ENCODE measurements at regions not wholly inside any gene's neighbourhood (a gene's known extent, or its start where the extent isn't known, plus 50 kb on each side); places are given as distances from the start of the nearest gene placed in this dataset.

- Histone ChIP-seq H3K79me2 (ENCODE audit: control insufficient read depth in 1 of 2, insufficient read depth in 2 of 2, low read length in 2 of 2) (no peaks in the 10 kb centered on the region), H2BK20ac (ENCODE audit: low read length) (no peak overlapping the region), H3K27me3 (replicated peaks in 1 of 4; ENCODE audit: control insufficient read depth in 3 of 4, extremely low read depth in 1 of 4, insufficient read depth in 3 of 4, low read length in 3 of 4) (no peaks in the 10 kb centered on the region), H2BK15ac (ENCODE audit: low read length) (no peak overlapping the region), H2AK5ac (ENCODE audit: low read depth, low read length) (no peak overlapping the region), H3K14ac (ENCODE audit: insufficient read length) (no peak overlapping the region), H2BK120ac (replicated peaks; ENCODE audit: low read depth, low read length) (no peak overlapping the region), H2AFZ (ENCODE audit: low read length) (no peak overlapping the region), H4K91ac (replicated peaks; ENCODE audit: insufficient read length, low read length) (no peak overlapping the region), H3K23ac (ENCODE audit: insufficient read length) (no peak overlapping the region), H3K23me2 (ENCODE audit: low read depth, low read length) (no peaks in the 10 kb centered on the region), H4K20me1 (replicated peaks in 1 of 2; ENCODE audit: control insufficient read depth in 1 of 2, insufficient read depth in 2 of 2, low read length in 2 of 2) (no peaks in the 10 kb centered on the region), H3K9ac (replicated peaks in 1 of 4; ENCODE audit: extremely low read depth in 1 of 4, low read depth in 3 of 4, low read length in 3 of 4) (no peak overlapping the region), H2BK12ac (ENCODE audit: low read depth, low read length) (no peak overlapping the region), H4K8ac (ENCODE audit: extremely low read depth, insufficient read depth, low read length) (no peak overlapping the region; the same call in 1 of the 2 replicates), H3K79me1 (ENCODE audit: low read depth, low read length) (no peaks in the 10 kb centered on the region), H4K5ac (ENCODE audit: insufficient read length, low read depth, low read length) (no peak overlapping the region), H3K4me1 (replicated peaks in 1 of 4; ENCODE audit: control insufficient read depth in 3 of 4, insufficient read depth in 4 of 4, low read length in 3 of 4) (no peaks in the 10 kb centered on the region), H3K4me3 (ENCODE audit: extremely low read depth in 1 of 4, insufficient read depth in 2 of 4, low read depth in 3 of 4, low read length in 4 of 4) (no peak overlapping the region), H3K4ac (replicated peaks; ENCODE audit: insufficient read length, low read depth, low read length) (no peak overlapping the region), H3K27ac (ENCODE audit: low read depth, low read length) (no peak overlapping the region), H3K4me2 (ENCODE audit: insufficient read depth in 1 of 2, low read depth in 2 of 2, low read length in 2 of 2) (no peak overlapping the region), H2BK5ac (ENCODE audit: low read depth, low read length) (no peak overlapping the region), H3K18ac (ENCODE audit: extremely low read depth, low read length) (no peak overlapping the region), H3K9me3 (ENCODE audit: insufficient read depth in 2 of 2, low read depth in 1 of 2, low read length in 1 of 2) (no peaks in the 10 kb centered on the region), H3K56ac (replicated peaks; ENCODE audit: insufficient read length, low read depth, low read length) (no peak overlapping the region), H3K36me3 (ENCODE audit: control insufficient read depth in 2 of 4, insufficient read depth in 4 of 4, low read length in 3 of 4) (no peaks in the 10 kb centered on the region)
- FAIRE-seq (no peak), DNase-seq (ENCODE audit: low read depth in 1 of 2, low spot score in 2 of 2) (no peak)
- whole genome bisulfite sequencing, 2 experiments (ENCODE audit: extremely low coverage in 1 of 2, insufficient coverage in 1 of 2, insufficient read length in 1 of 2, insufficient replicate concordance in 2 of 2, low coverage in 1 of 2, low lambda C conversion rate in 2 of 2, missing lambda C conversion rate in 1 of 2), result 91% methylated on average over 10 of the region's 10 CpGs; no CpG with 5 or more reads in 1 of the 2 experiments
- CTCF ChIA-PET (ENCODE audit: partially characterized antibody), result no interaction called here
- POLR2A ChIA-PET (ENCODE audit: partially characterized antibody), result no interaction called here
- TF ChIP-seq BCL11A (IDR thresholded peaks at IDR 0.05; ENCODE audit: low read depth in 2 of 2, low read length in 2 of 2) (no peak), KDM4A (IDR thresholded peaks at IDR 0.05; ENCODE audit: low read depth, low read length, severe bottlenecking) (no peak), HDAC2 (IDR thresholded peaks at IDR 0.05; ENCODE audit: borderline replicate concordance in 1 of 2, low read depth in 2 of 2, low read length in 2 of 2) (no peak), NANOG (IDR thresholded peaks at IDR 0.05; ENCODE audit: insufficient read depth, low read depth, low read length, poor library complexity, severe bottlenecking) (no peak), NRF1 (IDR thresholded peaks at IDR 0.05; ENCODE audit: low read depth, low read length) (no peak), RXRA (IDR thresholded peaks at IDR 0.05; ENCODE audit: insufficient read depth, low read depth, low read length) (no peak), PHF8 (conservative IDR thresholded peaks at IDR 0.05; ENCODE audit: low read depth, low read length) (no peak), SAP30 (IDR thresholded peaks at IDR 0.05; ENCODE audit: insufficient read depth, insufficient replicate concordance, low read length) (no peak), SUZ12 (IDR thresholded peaks at IDR 0.05; ENCODE audit: low read length) (no peak), JUND (IDR thresholded peaks at IDR 0.05; ENCODE audit: low read length) (no peak), CBX5 (IDR thresholded peaks at IDR 0.05; ENCODE audit: low read depth, low read length) (no peak), USF2 (IDR thresholded peaks at IDR 0.05; ENCODE audit: low read length) (no peak), TAF7 (optimal IDR thresholded peaks at IDR 0.05; ENCODE audit: borderline replicate concordance, low read depth, low read length) (no peak)
Observed at GRCh38 chr7:27423821-27424220, 181.2 kb downstream of the EVX1 start.
